ENCODE measurements at regions not wholly inside any gene's neighbourhood (a gene's known extent, or its start where the extent isn't known, plus 50 kb on each side); places are given as distances from the start of the nearest gene placed in this dataset.
"Not testable (repeated sequence)": the region's sequence is repeated elsewhere in the genome, so short reads cannot be mapped to it uniquely, and the experiment has no call there.

GRCh38 chr12:58068706-58069105, 127.3 kb downstream of the ATP23 start:
- no peak for DNase-seq (ENCODE audit: low read depth, low spot score)

- no peak for DNase-seq (ENCODE audit: low read depth, low spot score)
Measured at GRCh38 chr12:58069268-58069963, 128.0 kb downstream of the ATP23 start.

GRCh38 chr12:58071994-58072393, 130.6 kb downstream of the ATP23 start:
- no peak for DNase-seq (ENCODE audit: low read depth, low spot score)

- no peak for DNase-seq (ENCODE audit: low read depth, low spot score)
Measured at GRCh38 chr12:58074259-58074658, 132.9 kb downstream of the ATP23 start.

- no peak for DNase-seq (ENCODE audit: low read depth, low spot score)
Measured at GRCh38 chr12:58079806-58080205, 138.4 kb downstream of the ATP23 start.

- no peak for DNase-seq (ENCODE audit: low read depth, low spot score)
Measured at GRCh38 chr12:58081488-58081887, 140.1 kb downstream of the ATP23 start.

GRCh38 chr12:58082996-58083395, 141.6 kb downstream of the ATP23 start:
- no peak for DNase-seq (ENCODE audit: low read depth, low spot score)

GRCh38 chr12:58086006-58086405, 144.6 kb downstream of the ATP23 start:
- no peak for DNase-seq (ENCODE audit: low read depth, low spot score)

- no peak for DNase-seq (ENCODE audit: low read depth, low spot score)
Measured at GRCh38 chr12:58086930-58087329, 145.6 kb downstream of the ATP23 start.

- DNase-seq (ENCODE audit: low read depth, low spot score) = no peak
Measured at GRCh38 chr12:58087423-58088127, 146.2 kb downstream of the ATP23 start.

GRCh38 chr12:58089588-58089987, 148.2 kb downstream of the ATP23 start:
- DNase-seq (ENCODE audit: low read depth, low spot score) = no peak

- no peak for DNase-seq (ENCODE audit: low read depth, low spot score)
Measured at GRCh38 chr12:58090685-58091084, 149.3 kb downstream of the ATP23 start.

GRCh38 chr12:58095002-58095401, 153.6 kb downstream of the ATP23 start:
- DNase-seq (ENCODE audit: low read depth, low spot score) = no peak

GRCh38 chr12:58097741-58098140, 156.4 kb downstream of the ATP23 start:
- no peak for DNase-seq (ENCODE audit: low read depth, low spot score)

- no peak for DNase-seq (ENCODE audit: low read depth, low spot score)
Measured at GRCh38 chr12:58099476-58099875, 158.1 kb downstream of the ATP23 start.

GRCh38 chr12:58104351-58104755, 163.0 kb downstream of the ATP23 start:
- no peak for DNase-seq (ENCODE audit: low read depth, low spot score)

GRCh38 chr12:58105225-58106119, 164.1 kb downstream of the ATP23 start:
- DNase-seq (ENCODE audit: low read depth, low spot score) = no peak

GRCh38 chr12:58106195-58106594, 164.8 kb downstream of the ATP23 start:
- DNase-seq (ENCODE audit: low read depth, low spot score) = no peak

GRCh38 chr12:58117201-58117600, 175.8 kb downstream of the ATP23 start:
- DNase-seq (ENCODE audit: low read depth, low spot score) = no peak

GRCh38 chr12:58117667-58118066, 176.3 kb downstream of the ATP23 start:
- no peak for DNase-seq (ENCODE audit: low read depth, low spot score)

GRCh38 chr12:58125761-58126160, 184.4 kb downstream of the ATP23 start:
- not testable (repeated sequence) for DNase-seq (ENCODE audit: low read depth, low spot score)
